NCI-H460 (cell line): ENCODE measurements at regions not wholly inside any gene's neighbourhood (a gene's known extent, or its start where the extent isn't known, plus 50 kb on each side); places are given as distances from the start of the nearest gene placed in this dataset.
"Not testable (repeated sequence)": the region's sequence is repeated elsewhere in the genome, so short reads cannot be mapped to it uniquely, and the experiment has no call there.

Experiments
- DNase-seq: peaks from one replicate; pipeline ENCODE4 v3.0.0-alpha.2; 2016; ENCODE audit warnings: low read depth; ENCODE audit errors: extremely low read depth

GRCh38 chr14:106196459-106196858 is 670.1 kb downstream of the TMEM121 start:
- not testable (repeated sequence) for DNase-seq

- not testable (repeated sequence) for DNase-seq
These were observed 670.9 kb downstream of the TMEM121 start for GRCh38 chr14:106197264-106197663.

GRCh38 chr14:106199097-106199496 is 672.7 kb downstream of the TMEM121 start:
- DNase-seq = no peak

GRCh38 chr14:106200541-106201315 is 674.3 kb downstream of the TMEM121 start:
- DNase-seq = no peak

- DNase-seq = no peak
These were observed 675.0 kb downstream of the TMEM121 start for GRCh38 chr14:106201376-106201775.

- DNase-seq = no peak
These were observed 677.1 kb downstream of the TMEM121 start for GRCh38 chr14:106203438-106203837.

GRCh38 chr14:106204063-106204462 is 677.7 kb downstream of the TMEM121 start:
- DNase-seq = no peak

GRCh38 chr14:106207316-106207715 is 680.9 kb downstream of the TMEM121 start:
- DNase-seq = no peak

- no peak for DNase-seq
These were observed 682.4 kb downstream of the TMEM121 start for GRCh38 chr14:106208794-106209193.

GRCh38 chr14:106209755-106210154 is 683.4 kb downstream of the TMEM121 start:
- no peak for DNase-seq

- no peak for DNase-seq
These were observed 684.3 kb downstream of the TMEM121 start for GRCh38 chr14:106210650-106211049.

- DNase-seq = no peak
These were observed 685.0 kb downstream of the TMEM121 start for GRCh38 chr14:106211334-106211900.

- DNase-seq = no peak
These were observed 688.8 kb downstream of the TMEM121 start for GRCh38 chr14:106215229-106215628.

- DNase-seq = no peak
These were observed 690.3 kb downstream of the TMEM121 start for GRCh38 chr14:106216679-106217078.

- no peak for DNase-seq
These were observed 691.8 kb downstream of the TMEM121 start for GRCh38 chr14:106218174-106218573.

- DNase-seq = no peak
These were observed 695.9 kb downstream of the TMEM121 start for GRCh38 chr14:106222311-106222710.

GRCh38 chr14:106222731-106223130 is 696.3 kb downstream of the TMEM121 start:
- no peak for DNase-seq

GRCh38 chr14:106227793-106228192 is 701.4 kb downstream of the TMEM121 start:
- DNase-seq = no peak

- DNase-seq = no peak
These were observed 702.3 kb downstream of the TMEM121 start for GRCh38 chr14:106228541-106229158.

- DNase-seq = no peak
These were observed 703.7 kb downstream of the TMEM121 start for GRCh38 chr14:106230071-106230470.

- not testable (repeated sequence) for DNase-seq
These were observed 706.8 kb downstream of the TMEM121 start for GRCh38 chr14:106233191-106233590.
